Liver (tissue), 8 donors: ENCODE measurements at regions not wholly inside any gene's neighbourhood (a gene's known extent, or its start where the extent isn't known, plus 50 kb on each side); places are given as distances from the start of the nearest gene placed in this dataset.
"Not testable (repeated sequence)": the region's sequence is repeated elsewhere in the genome, so short reads cannot be mapped to it uniquely, and the experiment has no call there.

ENCODE experiments used
- DNase-seq: peaks from one replicate; pipeline ENCODE4 v3.0.0-alpha.2; 2017; ENCODE audit warnings: low spot score
- H3K27ac ChIP-seq, 2 donors: one replicate each; pipeline ENCODE4 v1.7.0; 2013; ENCODE audit warnings: inconsistent platforms in 2 of 2, low read length in 2 of 2, control low read depth in 1 of 2, low read depth in 1 of 2, mild to moderate bottlenecking in 1 of 2
- H3K27me3 ChIP-seq, 4 donors: one replicate each; pipeline versions ENCODE4 v1.6.1 to v1.7.0; 2013; ENCODE audit warnings: low read length in 3 of 4, inconsistent platforms in 1 of 4, mild to moderate bottlenecking in 1 of 4, moderate library complexity in 1 of 4; ENCODE audit not compliant: control insufficient read depth in 4 of 4, insufficient read depth in 4 of 4
- H3K36me3 ChIP-seq, 4 donors: one replicate each; pipeline versions ENCODE4 v1.6.1 to v1.7.0; 2013; ENCODE audit warnings: low read length in 3 of 4, mild to moderate bottlenecking in 3 of 4, low read depth in 1 of 4, moderate library complexity in 1 of 4; ENCODE audit not compliant: control insufficient read depth in 4 of 4, insufficient read depth in 3 of 4
- H3K4me1 ChIP-seq, 4 donors: one replicate each; pipeline versions ENCODE4 v1.6.1 to v1.7.0; 2013; ENCODE audit warnings: low read length in 3 of 4, mild to moderate bottlenecking in 3 of 4, moderate library complexity in 1 of 4; ENCODE audit not compliant: control insufficient read depth in 4 of 4, insufficient read depth in 4 of 4
- H3K4me3 ChIP-seq, 3 donors: one replicate each; pipeline versions ENCODE4 v1.6.1 to v1.7.0; 2013; ENCODE audit warnings: low read length in 3 of 3, control low read depth in 1 of 3, low read depth in 1 of 3, mild to moderate bottlenecking in 1 of 3
- H3K9ac ChIP-seq, 2 donors: one replicate each; pipeline ENCODE4 v1.7.0; 2013; ENCODE audit warnings: low read length in 2 of 2, mild to moderate bottlenecking in 2 of 2, moderate library complexity in 2 of 2, control low read depth in 1 of 2, low read depth in 1 of 2
- H3K9me3 ChIP-seq, 4 donors: one replicate each; pipeline versions ENCODE4 v1.6.1 to v1.7.0; 2013; ENCODE audit warnings: low read length in 3 of 4; ENCODE audit not compliant: control insufficient read depth in 4 of 4
- ATF3 ChIP-seq: IDR thresholded peaks from 2 replicates; pipeline ENCODE4 v1.6.1; 2016; ENCODE audit warnings: antibody characterized with exemption
- EGR1 ChIP-seq, 2 donors: IDR thresholded peaks; 2 replicates each; pipeline ENCODE4 v1.6.1; 2016 to 2018; ENCODE audit warnings: antibody characterized with exemption in 2 of 2, low read depth in 2 of 2
- FOXA1 ChIP-seq: IDR thresholded peaks from 2 replicates; pipeline ENCODE4 v1.6.1; 2016; ENCODE audit warnings: antibody characterized with exemption
- FOXA2 ChIP-seq: IDR thresholded peaks from 2 replicates; pipeline ENCODE4 v1.6.1; 2016; ENCODE audit warnings: antibody characterized with exemption
- GABPA ChIP-seq, 2 donors: IDR thresholded peaks in 1 of 2; conservative IDR thresholded peaks in 1 of 2; 2 replicates each; pipeline ENCODE4 v1.6.1; 2016; ENCODE audit warnings: antibody characterized with exemption in 2 of 2, mild to moderate bottlenecking in 1 of 2, moderate library complexity in 1 of 2
- HNF4A ChIP-seq, 2 donors: conservative IDR thresholded peaks; 2 replicates each; pipeline ENCODE4 v1.6.1; 2016; ENCODE audit warnings: antibody characterized with exemption in 2 of 2, mild to moderate bottlenecking in 2 of 2
- HNF4G ChIP-seq: IDR thresholded peaks from 2 replicates; pipeline ENCODE4 v1.6.1; 2016; ENCODE audit warnings: antibody characterized with exemption
- JUND ChIP-seq, 2 donors: IDR thresholded peaks; 2 replicates each; pipeline ENCODE4 v1.6.1; 2016; ENCODE audit warnings: antibody characterized with exemption in 2 of 2
- NR2F2 ChIP-seq: IDR thresholded peaks from 2 replicates; pipeline ENCODE4 v1.6.1; 2016; ENCODE audit warnings: antibody characterized with exemption
- RAD21 ChIP-seq, 2 donors: IDR thresholded peaks; 2 replicates each; pipeline ENCODE4 v1.6.1; 2016; ENCODE audit warnings: antibody characterized with exemption in 2 of 2, mild to moderate bottlenecking in 2 of 2
- REST ChIP-seq: IDR thresholded peaks from 2 replicates; pipeline ENCODE4 v1.6.1; 2016; ENCODE audit warnings: antibody characterized with exemption, mild to moderate bottlenecking
- RXRA ChIP-seq, 2 donors: IDR thresholded peaks; 2 replicates each; pipeline ENCODE4 v1.6.1; 2017 to 2018; ENCODE audit warnings: antibody characterized with exemption in 2 of 2, mild to moderate bottlenecking in 1 of 2
- SP1 ChIP-seq: IDR thresholded peaks from 2 replicates; pipeline ENCODE4 v1.6.1; 2018; ENCODE audit warnings: antibody characterized with exemption, mild to moderate bottlenecking
- TAF1 ChIP-seq: conservative IDR thresholded peaks from 2 replicates; pipeline ENCODE4 v1.6.1; 2016; ENCODE audit warnings: antibody characterized with exemption, mild to moderate bottlenecking
- YY1 ChIP-seq: IDR thresholded peaks from 2 replicates; pipeline ENCODE4 v1.6.1; 2016; ENCODE audit warnings: antibody characterized with exemption, mild to moderate bottlenecking
- WGBS: extraction: QIAGEN DNeasy Blood & Tissue Kit; methylation state at CpG from one replicate; pipeline ENCODE4 v1.1.7; 2013; 5-methylcytosine and 5-hydroxymethylcytosine counted together
- TF ChIP-seq, protein P1 (sequence below): fragments of 150-350 bp; IDR thresholded peaks from 2 replicates; pipeline ENCODE4 v1.5.1; 2017; ENCODE audit warnings: improper control_type of control experiment, low read depth, low read length; ENCODE audit not compliant: missing input control
- TF ChIP-seq, protein P2 (sequence below): IDR thresholded peaks from 2 replicates; pipeline ENCODE4 v1.6.1; 2016; ENCODE audit warnings: antibody characterized with exemption
- TF ChIP-seq, protein P3 (sequence below): IDR thresholded peaks from 2 replicates; pipeline ENCODE4 v1.6.1; 2016; ENCODE audit warnings: antibody characterized with exemption
- donor health status: healthy.
- donor health status: healthy.
- donor health status: healthy.
- donor health status: healthy.
- donor health status: healthy.

DNA sequence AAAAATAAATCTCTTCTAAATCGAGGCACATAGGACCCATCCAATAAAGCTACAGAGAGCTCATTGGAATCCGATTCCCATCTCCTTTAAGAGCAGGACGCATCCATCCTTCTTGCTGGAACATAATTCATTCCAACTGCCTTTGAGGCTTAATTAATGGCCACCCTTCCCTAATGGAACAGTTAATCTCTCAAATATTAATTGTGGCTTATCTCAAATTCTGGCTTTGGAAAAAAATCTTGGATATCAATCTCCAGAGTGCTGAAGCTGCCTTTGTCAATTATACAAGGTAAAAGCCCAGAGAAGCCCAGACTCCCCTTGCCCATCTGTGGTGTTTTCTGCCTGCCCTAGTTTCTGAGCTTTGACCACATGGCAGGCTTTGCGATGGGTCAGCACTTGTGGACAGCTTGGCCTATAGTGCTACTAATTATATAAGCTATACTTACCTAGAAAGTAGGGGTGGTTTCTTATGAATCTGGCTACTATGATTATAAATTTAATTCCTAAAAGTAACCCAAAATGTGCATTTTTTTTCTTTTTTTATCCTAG lies 246.3 kb downstream of the NUAK1 start:
- WGBS = 88% methylated on average over 4 of the region's 4 CpGs
- no peak for DNase-seq
- Histone ChIP-seq H3K9ac (no peak overlapping the region), H3K9me3 (no peaks in the 10 kb centered on the region), H3K36me3 (no peaks in the 10 kb centered on the region), H3K27me3 (no peaks in the 10 kb centered on the region), H3K27ac (no peak overlapping the region), H3K4me1 (no peaks in the 10 kb centered on the region), H3K4me3 (no peak overlapping the region)
- TF ChIP-seq JUND (IDR thresholded peaks at IDR 0.05) (no peak), TAF1 (no peak), HNF4G (no peak), HNF4A (conservative IDR thresholded peaks at IDR 0.05) (no peak), REST (no peak), EGR1 (IDR thresholded peaks at IDR 0.05; ENCODE audit: low read depth in 2 of 2) (no peak), RAD21 (IDR thresholded peaks at IDR 0.05) (no peak), SP1 (no peak), FOXA1 (no peak), NR2F2 (no peak), FOXA2 (no peak), ATF3 (no peak), YY1 (no peak), RXRA (IDR thresholded peaks at IDR 0.05) (no peak), GABPA (IDR thresholded peaks at IDR 0.05 in 1 of 2, conservative IDR thresholded peaks at IDR 0.05 in 1 of 2) (no peak)
- TF ChIP-seq, protein P1, sequence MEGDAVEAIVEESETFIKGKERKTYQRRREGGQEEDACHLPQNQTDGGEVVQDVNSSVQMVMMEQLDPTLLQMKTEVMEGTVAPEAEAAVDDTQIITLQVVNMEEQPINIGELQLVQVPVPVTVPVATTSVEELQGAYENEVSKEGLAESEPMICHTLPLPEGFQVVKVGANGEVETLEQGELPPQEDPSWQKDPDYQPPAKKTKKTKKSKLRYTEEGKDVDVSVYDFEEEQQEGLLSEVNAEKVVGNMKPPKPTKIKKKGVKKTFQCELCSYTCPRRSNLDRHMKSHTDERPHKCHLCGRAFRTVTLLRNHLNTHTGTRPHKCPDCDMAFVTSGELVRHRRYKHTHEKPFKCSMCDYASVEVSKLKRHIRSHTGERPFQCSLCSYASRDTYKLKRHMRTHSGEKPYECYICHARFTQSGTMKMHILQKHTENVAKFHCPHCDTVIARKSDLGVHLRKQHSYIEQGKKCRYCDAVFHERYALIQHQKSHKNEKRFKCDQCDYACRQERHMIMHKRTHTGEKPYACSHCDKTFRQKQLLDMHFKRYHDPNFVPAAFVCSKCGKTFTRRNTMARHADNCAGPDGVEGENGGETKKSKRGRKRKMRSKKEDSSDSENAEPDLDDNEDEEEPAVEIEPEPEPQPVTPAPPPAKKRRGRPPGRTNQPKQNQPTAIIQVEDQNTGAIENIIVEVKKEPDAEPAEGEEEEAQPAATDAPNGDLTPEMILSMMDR = no peak
- TF ChIP-seq, protein P2, sequence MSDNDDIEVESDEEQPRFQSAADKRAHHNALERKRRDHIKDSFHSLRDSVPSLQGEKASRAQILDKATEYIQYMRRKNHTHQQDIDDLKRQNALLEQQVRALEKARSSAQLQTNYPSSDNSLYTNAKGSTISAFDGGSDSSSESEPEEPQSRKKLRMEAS = no peak
- TF ChIP-seq, protein P3, sequence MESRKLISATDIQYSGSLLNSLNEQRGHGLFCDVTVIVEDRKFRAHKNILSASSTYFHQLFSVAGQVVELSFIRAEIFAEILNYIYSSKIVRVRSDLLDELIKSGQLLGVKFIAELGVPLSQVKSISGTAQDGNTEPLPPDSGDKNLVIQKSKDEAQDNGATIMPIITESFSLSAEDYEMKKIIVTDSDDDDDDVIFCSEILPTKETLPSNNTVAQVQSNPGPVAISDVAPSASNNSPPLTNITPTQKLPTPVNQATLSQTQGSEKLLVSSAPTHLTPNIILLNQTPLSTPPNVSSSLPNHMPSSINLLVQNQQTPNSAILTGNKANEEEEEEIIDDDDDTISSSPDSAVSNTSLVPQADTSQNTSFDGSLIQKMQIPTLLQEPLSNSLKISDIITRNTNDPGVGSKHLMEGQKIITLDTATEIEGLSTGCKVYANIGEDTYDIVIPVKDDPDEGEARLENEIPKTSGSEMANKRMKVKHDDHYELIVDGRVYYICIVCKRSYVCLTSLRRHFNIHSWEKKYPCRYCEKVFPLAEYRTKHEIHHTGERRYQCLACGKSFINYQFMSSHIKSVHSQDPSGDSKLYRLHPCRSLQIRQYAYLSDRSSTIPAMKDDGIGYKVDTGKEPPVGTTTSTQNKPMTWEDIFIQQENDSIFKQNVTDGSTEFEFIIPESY = no peak

DNA sequence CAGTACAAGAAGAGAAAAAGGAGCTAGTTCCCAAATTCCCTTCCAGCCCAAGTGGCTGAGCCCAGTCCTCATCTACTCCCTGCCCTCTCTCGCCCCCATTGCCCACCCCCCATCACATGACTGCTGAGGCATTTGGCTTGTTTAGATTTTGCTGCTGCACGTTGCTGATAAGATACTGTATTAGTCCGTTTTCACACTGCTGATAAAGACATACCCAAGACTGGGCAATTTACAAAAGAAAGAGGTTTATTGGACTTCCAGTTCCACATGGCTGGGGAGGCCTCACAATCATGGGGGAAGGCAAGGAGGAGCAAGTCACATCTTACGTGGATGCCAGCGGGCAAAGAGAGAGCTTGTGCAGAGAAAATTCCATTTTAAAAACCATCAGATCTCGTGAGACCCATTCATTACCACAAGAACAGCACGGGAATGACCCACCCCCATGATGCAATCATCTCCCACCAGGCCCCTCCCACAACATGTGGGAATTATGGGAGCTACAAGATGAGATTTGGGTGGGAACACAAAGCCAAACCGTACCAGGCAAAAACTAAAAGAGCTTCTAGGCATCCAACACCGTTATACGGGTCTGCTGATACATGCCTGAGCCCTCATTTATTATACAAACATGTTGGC lies 243.4 kb downstream of the NUAK1 start:
- H3K4me3 ChIP-seq, H3K27ac ChIP-seq, H3K9me3 ChIP-seq, DNase-seq, H3K4me1 ChIP-seq, H3K36me3 ChIP-seq, H3K27me3 ChIP-seq, H3K9ac ChIP-seq: not testable (repeated sequence)
- 79% methylated on average over 10 of the region's 10 CpGs for WGBS
